HCT116 (cell line): ENCODE measurements at regions not wholly inside any gene's neighbourhood (a gene's known extent, or its start where the extent isn't known, plus 50 kb on each side); places are given as distances from the start of the nearest gene placed in this dataset.

Source experiments
- ATAC-seq: fragments of 200-7000 bp; cut with Tn5 transposase; 2 replicates; pipeline ENCODE4 v1.9.1; 2020; ENCODE audit warnings: mild to moderate bottlenecking, moderate library complexity
- BruUV-seq: library from RNA; stranded (reverse); fragments of 400-500 nt; replicated peaks from 2 replicates; lab custom pipeline; 2021; lab: Mats Ljungman, UMichigan
- CTCF ChIA-PET: fragments of 300-600 bp; sonication (Branson Sonifier 250); formaldehyde crosslinking; loops from one replicate; lab custom pipeline; 2021; ENCODE audit warnings: antibody characterized with exemption; lab: Charles Lee
- POLR2A ChIA-PET: fragments of 300-600, 350-600 bp; sonication (Branson Sonifier 250); formaldehyde crosslinking; loops from one replicate; lab custom pipeline; 2021; ENCODE audit warnings: antibody characterized with exemption; lab: Charles Lee
- RAD21 ChIA-PET, 2 experiments: fragments of 300-600 bp; sonication (Branson Sonifier 250); formaldehyde crosslinking; loops; one replicate each; lab custom pipeline; 2023; ENCODE audit warnings: low total read pairs in 2 of 2; ENCODE audit not compliant: uncharacterized antibody in 2 of 2, unreplicated experiment in 2 of 2, low non-redundant PET in 1 of 2; lab: Charles Lee
- DNase-seq: peaks from one replicate; pipeline ENCODE4 v3.0.0-alpha.2; 2010; ENCODE audit warnings: low read depth, low spot score
- H2AFZ ChIP-seq: fragments of 200-600 bp; shearing (Covaris generic), sonication (generic); 2 replicates; pipeline ENCODE4 v1.6.1; 2017; ENCODE audit warnings: low read depth, mixed run types, mixed read lengths, antibody characterized with exemption, low read length; ENCODE audit not compliant: poor library complexity, severe bottlenecking
- H3K27ac ChIP-seq: 2 replicates; pipeline ENCODE4 v1.5.1; 2012; ENCODE audit warnings: low read depth, low read length
- H3K27me3 ChIP-seq: fragments of 200-600 bp; sonication (generic); 2 replicates; pipeline ENCODE4 v1.6.1; 2016; ENCODE audit warnings: mixed run types, low read length, mixed read lengths; ENCODE audit not compliant: insufficient read depth
- H3K36me3 ChIP-seq, 2 experiments: fragments of 200-500 bp in 1 of 2; fragments of 200-600 bp in 1 of 2; sonication (Bioruptor generic) in 1 of 2; sonication (generic) in 1 of 2; 2 replicates each; pipeline versions ENCODE4 v1.5.1 to v1.6.1; 2014 to 2016; ENCODE audit warnings: low read length in 2 of 2, inconsistent platforms in 1 of 2, mixed read lengths in 1 of 2, mixed run types in 1 of 2; ENCODE audit not compliant: insufficient read depth in 2 of 2, control insufficient read depth in 1 of 2
- H3K4me1 ChIP-seq, 2 experiments: fragments of 200-600 bp in 1 of 2; sonication (generic) in 1 of 2; 2 replicates each; pipeline versions ENCODE4 v1.5.1 to v1.6.1; 2012 to 2017; ENCODE audit warnings: low read length in 2 of 2, inconsistent platforms in 1 of 2, mild to moderate bottlenecking in 1 of 2, mixed read lengths in 1 of 2, mixed run types in 1 of 2, moderate library complexity in 1 of 2; ENCODE audit not compliant: insufficient read depth in 2 of 2, control insufficient read depth in 1 of 2
- H3K4me2 ChIP-seq: fragments of 200-600 bp; sonication (generic); 2 replicates; pipeline ENCODE4 v1.6.1; 2017; ENCODE audit warnings: mixed run types, low read length, mixed read lengths
- H3K4me3 ChIP-seq, 2 experiments: fragments of 200-600 bp in 1 of 2; sonication (generic) in 1 of 2; replicated peaks in 1 of 2; 2 replicates each; pipeline ENCODE4 v1.5.1; 2011 to 2016; ENCODE audit warnings: low read length in 2 of 2, control low read depth in 1 of 2, low read depth in 1 of 2, mild to moderate bottlenecking in 1 of 2, mixed read lengths in 1 of 2, mixed run types in 1 of 2
- H3K79me2 ChIP-seq: fragments of 200-600 bp; sonication (generic); 2 replicates; pipeline ENCODE4 v1.6.1; 2017; ENCODE audit warnings: mild to moderate bottlenecking, mixed run types, low read length, moderate library complexity, mixed read lengths; ENCODE audit not compliant: insufficient read depth
- H3K9ac ChIP-seq: fragments of 200-600 bp; sonication (generic); 2 replicates; pipeline ENCODE4 v1.6.1; 2016; ENCODE audit warnings: low read length, mixed read lengths
- H3K9me2 ChIP-seq: fragments of 200-600 bp; sonication (generic), shearing (Covaris generic); 2 replicates; pipeline ENCODE4 v1.6.1; 2017; ENCODE audit warnings: mixed run types, mild to moderate bottlenecking, moderate library complexity; ENCODE audit not compliant: insufficient read depth
- H3K9me3 ChIP-seq, 2 experiments: fragments of 200-500 bp in 1 of 2; fragments of 200-600 bp in 1 of 2; sonication (Bioruptor generic) in 1 of 2; sonication (generic) in 1 of 2; 2 replicates each; pipeline ENCODE4 v1.6.1; 2014 to 2017; ENCODE audit warnings: low read length in 2 of 2, mixed read lengths in 2 of 2, inconsistent platforms in 1 of 2, low read depth in 1 of 2, mild to moderate bottlenecking in 1 of 2, mixed run types in 1 of 2, moderate library complexity in 1 of 2; ENCODE audit not compliant: control insufficient read depth in 1 of 2, insufficient read depth in 1 of 2
- H4K20me1 ChIP-seq: fragments of 200-600 bp; sonication (generic), shearing (Covaris generic); 2 replicates; pipeline ENCODE4 v1.6.1; 2017; ENCODE audit warnings: mixed run types, mild to moderate bottlenecking, moderate library complexity; ENCODE audit not compliant: insufficient read depth
- ATF3 ChIP-seq: IDR thresholded peaks from 2 replicates; pipeline ENCODE4 v1.6.1; 2012
- CBX3 ChIP-seq: IDR thresholded peaks from 2 replicates; pipeline ENCODE4 v1.6.1; 2012; ENCODE audit warnings: low read depth
- CEBPB ChIP-seq: IDR thresholded peaks from 2 replicates; pipeline ENCODE4 v1.6.1; 2012; ENCODE audit warnings: low read depth
- CTCF ChIP-seq, 3 experiments: fragments of 200-600 bp in 1 of 3; sonication (generic) in 1 of 3; IDR thresholded peaks in 2 of 3; conservative IDR thresholded peaks in 1 of 3; 2 replicates each; pipeline ENCODE4 v1.5.1; 2012 to 2017; ENCODE audit warnings: low read depth in 2 of 3, low read length in 2 of 3, antibody characterized with exemption in 1 of 3, borderline replicate concordance in 1 of 3, control low read depth in 1 of 3, mild to moderate bottlenecking in 1 of 3, mixed read lengths in 1 of 3, mixed run types in 1 of 3, moderate library complexity in 1 of 3; ENCODE audit not compliant: insufficient read depth in 1 of 3
- EGR1 ChIP-seq: IDR thresholded peaks from 2 replicates; pipeline ENCODE4 v1.6.1; 2012; ENCODE audit warnings: low read depth
- ELF1 ChIP-seq: IDR thresholded peaks from 2 replicates; pipeline ENCODE4 v1.6.1; 2012; ENCODE audit warnings: low read depth, borderline replicate concordance
- EZH2 ChIP-seq: fragments of 200-600 bp; sonication (generic); IDR thresholded peaks from 2 replicates; pipeline ENCODE4 v1.6.1; 2017; ENCODE audit warnings: antibody characterized with exemption, mixed run types
- FOSL1 ChIP-seq: IDR thresholded peaks from 2 replicates; pipeline ENCODE4 v1.6.1; 2012; ENCODE audit warnings: low read depth
- MAX ChIP-seq: IDR thresholded peaks from 2 replicates; pipeline ENCODE4 v1.6.1; 2012
- POLR2A ChIP-seq: IDR thresholded peaks from 2 replicates; pipeline ENCODE4 v1.7.0; 2011; ENCODE audit warnings: borderline replicate concordance; ENCODE audit not compliant: insufficient read depth, insufficient read length; ENCODE audit errors: extremely low read depth
- POLR2AphosphoS5 ChIP-seq: IDR thresholded peaks from 2 replicates; pipeline ENCODE4 v1.6.1; 2011; ENCODE audit warnings: mild to moderate bottlenecking, low read depth, low read length, moderate library complexity
- RAD21 ChIP-seq: IDR thresholded peaks from 2 replicates; pipeline ENCODE4 v1.6.1; 2012; ENCODE audit warnings: low read depth, mild to moderate bottlenecking
- REST ChIP-seq: IDR thresholded peaks from 2 replicates; pipeline ENCODE4 v1.6.1; 2012; ENCODE audit warnings: low read depth
- SIN3A ChIP-seq: IDR thresholded peaks from 2 replicates; pipeline ENCODE4 v1.6.1; 2012; ENCODE audit warnings: low read depth
- YY1 ChIP-seq: IDR thresholded peaks from 2 replicates; pipeline ENCODE4 v1.6.1; 2011; ENCODE audit warnings: low read length, low read depth, moderate library complexity, mild to moderate bottlenecking; ENCODE audit not compliant: insufficient replicate concordance; ENCODE audit errors: extremely low read depth
- ZBTB33 ChIP-seq: IDR thresholded peaks from 2 replicates; pipeline ENCODE4 v1.6.1; 2011; ENCODE audit warnings: mild to moderate bottlenecking, low read length, moderate library complexity; ENCODE audit not compliant: insufficient replicate concordance; ENCODE audit errors: extremely low read depth
- intact Hi-C: fragments of 100-400 bp; cut with micrococcal nuclease; formaldehyde crosslinking; loops from 2 replicates; pipeline ENCODE4 v1.10.0; 2022

- Histone ChIP-seq H3K9ac (no peak overlapping the region), H2AFZ (no peak overlapping the region), H3K79me2 (no peaks in the 10 kb centered on the region), H3K36me3 (no peaks in the 10 kb centered on the region), H3K4me3 (no peak overlapping the region), H4K20me1 (no peaks in the 10 kb centered on the region), H3K4me1 (peaks cover 8 to 12% of the 10 kb centered on the region in 2 experiments; a peak in 3 of 4 replicates), H3K4me2 (no peak overlapping the region), H3K9me3 (no peaks in the 10 kb centered on the region), H3K9me2 (no peaks in the 10 kb centered on the region), H3K27me3 (no peaks in the 10 kb centered on the region), H3K27ac (no peak overlapping the region)
- ATAC-seq (no peak), DNase-seq (no peak)
- BruUV-seq, result no TSS peak
- CTCF ChIA-PET, result interaction anchor here (1.1 to 2.4 kb wide), 4 partner anchors 14 to 213 kb away, joined by 3 to 9 read pairs (median 4); no protein-coding TSS in a partner anchor
- TF ChIP-seq POLR2AphosphoS5 (no peak), ATF3 (no peak), SIN3A (no peak), REST (no peak), POLR2A (no peak), ZBTB33 (no peak), ELF1 (no peak), EZH2 (no peak), CTCF (IDR thresholded peaks at IDR 0.05 in 2 of 3, conservative IDR thresholded peaks at IDR 0.05 in 1 of 3; ENCODE audit: borderline replicate concordance in 1 of 3, insufficient read depth in 1 of 3, low read depth in 2 of 3, low read length in 2 of 3) (no peak), RAD21 (no peak), FOSL1 (no peak), CEBPB (no peak), YY1 (no peak), MAX (no peak), EGR1 (no peak), CBX3 (no peak)
- POLR2A ChIA-PET, result interaction anchor here (1.0 kb wide), 1 partner anchor 211 kb away, joined by 4 read pairs; the partner anchor contains the start of gene TNFRSF21
- intact Hi-C loops, result loop anchor here (5.0 kb wide), 2 partner anchors 149 to 314 kb away; no protein-coding TSS in a partner anchor
- RAD21 ChIA-PET, result no interaction called here
Measured at GRCh38 chr6:47098570-47098993, 56.5 kb upstream of the ADGRF1 start.
